Fibroblast of mammary gland (primary cell): ENCODE measurements at regions not wholly inside any gene's neighbourhood (a gene's known extent, or its start where the extent isn't known, plus 50 kb on each side); places are given as distances from the start of the nearest gene placed in this dataset.

Source experiments
- DNase-seq: peaks from one replicate; pipeline ENCODE4 v3.0.0-alpha.2; 2010; ENCODE audit warnings: low read depth
- H3K4me3 ChIP-seq: 2 replicates; pipeline ENCODE4 v1.5.1; 2011; ENCODE audit warnings: low read depth, mild to moderate bottlenecking, low read length, moderate library complexity; ENCODE audit not compliant: control insufficient read depth
- CTCF ChIP-seq: conservative IDR thresholded peaks from 2 replicates; pipeline ENCODE4 v1.5.1; 2011; ENCODE audit warnings: low read depth, low read length, inconsistent platforms; ENCODE audit not compliant: control insufficient read depth, insufficient read depth

DNA sequence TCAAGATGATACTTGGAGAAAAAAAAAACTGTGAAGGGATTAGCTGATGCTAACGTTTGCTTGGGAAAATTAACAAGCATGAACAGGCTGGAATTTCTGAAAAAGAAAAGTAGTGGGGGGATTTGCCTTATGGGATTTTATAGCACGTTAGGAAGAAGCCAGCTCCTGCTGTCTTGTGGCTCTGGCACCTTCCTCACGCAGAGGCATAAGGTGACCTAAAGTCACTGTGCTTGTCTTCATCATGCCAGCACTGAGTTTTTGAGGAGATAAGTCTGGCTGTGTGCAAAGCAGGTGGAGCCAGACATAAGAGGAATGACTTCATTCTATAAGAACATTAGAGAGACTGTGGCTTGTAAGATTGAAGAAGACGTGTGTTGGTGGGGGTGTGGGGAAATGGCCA, 94.4 kb upstream of the MAP1B start:
- no peak overlapping the region for H3K4me3 ChIP-seq
- TF ChIP-seq CTCF: no peak
- DNase-seq: no peak

DNA sequence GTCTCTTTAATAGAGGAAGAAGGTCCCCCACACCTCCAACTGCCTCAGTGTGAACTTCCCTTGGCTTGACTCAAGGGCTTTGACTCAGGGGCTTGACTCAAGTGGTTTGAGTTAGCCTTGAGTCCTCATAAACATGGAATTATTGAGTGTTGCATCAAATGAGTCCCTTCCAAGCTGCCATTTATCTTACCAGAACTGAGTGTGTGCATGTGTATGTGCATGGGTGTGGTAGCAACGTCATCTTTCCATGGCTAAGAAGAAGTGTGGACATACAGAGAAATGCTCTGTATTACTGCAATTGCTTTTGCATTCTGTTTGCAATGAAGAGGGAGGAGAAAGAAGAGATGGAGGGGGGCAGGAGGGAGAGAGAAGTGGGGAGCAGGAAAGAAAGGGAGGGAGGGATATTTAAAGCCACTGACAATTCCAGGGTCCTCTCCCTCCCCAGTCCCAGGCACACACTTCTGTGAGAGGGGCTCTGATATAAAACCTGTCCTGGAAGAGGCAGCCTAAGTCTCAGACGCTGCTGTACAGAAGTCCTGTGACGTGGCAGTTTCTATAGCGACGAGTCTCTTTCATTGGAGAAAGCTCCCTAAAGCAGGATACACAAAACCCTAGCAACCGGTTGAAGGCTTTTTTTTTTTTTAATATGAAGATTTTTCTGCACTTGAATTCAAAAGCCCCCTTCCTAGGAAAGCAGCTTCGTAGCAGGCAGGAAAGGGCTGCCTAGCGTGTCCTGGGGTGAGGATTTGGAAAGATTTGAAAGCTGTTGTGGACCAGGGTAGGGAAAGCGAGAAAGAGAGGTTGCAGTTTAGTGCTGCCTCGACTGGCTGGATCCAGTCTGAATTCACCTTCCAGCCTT, 93.3 kb upstream of the MAP1B start:
- H3K4me3 ChIP-seq: no peak overlapping the region
- DNase-seq: peak; percentile 54
- TF ChIP-seq CTCF: no peak

- no peak for TF ChIP-seq CTCF
- no peak overlapping the region for H3K4me3 ChIP-seq
- DNase-seq: peak; percentile 87
These were observed 92.1 kb upstream of the MAP1B start for GRCh38 chr5:72015103-72015548.

- no peak overlapping the region for H3K4me3 ChIP-seq
- TF ChIP-seq CTCF: peak; percentile 99
- peak; percentile 73 for DNase-seq
These were observed 89.0 kb upstream of the MAP1B start for GRCh38 chr5:72018143-72018803.

GRCh38 chr5:72020161-72020983, 86.9 kb upstream of the MAP1B start:
- no peak for DNase-seq
- no peak for TF ChIP-seq CTCF
- no peak overlapping the region for H3K4me3 ChIP-seq

DNA sequence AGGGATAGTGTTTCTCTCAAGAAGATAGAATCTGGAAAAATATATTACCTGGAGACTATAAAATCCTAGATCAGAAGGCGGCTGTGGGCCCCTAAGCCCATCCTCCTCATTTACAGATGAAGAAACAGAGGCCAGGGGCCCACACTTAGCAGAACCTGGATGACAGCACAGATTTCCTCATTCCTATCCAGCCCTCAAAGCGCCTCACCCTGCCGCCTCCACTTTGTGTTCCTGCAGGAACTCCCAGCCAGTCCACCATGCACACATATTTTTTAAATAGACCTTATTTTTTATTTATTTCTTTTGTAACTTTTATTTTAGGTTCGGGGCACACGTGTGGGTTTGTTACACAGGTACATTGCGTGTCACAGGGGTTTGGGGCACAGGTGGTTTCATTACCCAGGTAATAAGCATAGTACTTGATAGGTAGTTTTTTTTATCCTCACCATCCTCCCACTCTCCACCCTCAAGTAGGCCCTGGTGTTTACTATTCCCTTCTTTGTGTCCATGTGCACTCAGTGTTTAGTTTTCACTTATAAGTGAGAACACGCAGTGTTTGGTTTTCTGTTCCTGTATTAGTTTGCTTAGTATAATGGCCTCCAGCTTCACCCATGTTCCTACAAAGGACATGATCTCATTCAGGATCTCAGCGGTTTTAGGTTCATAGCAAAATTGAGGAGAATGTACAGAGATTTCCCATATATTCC, 85.5 kb upstream of the MAP1B start:
- no peak overlapping the region for H3K4me3 ChIP-seq
- DNase-seq: no peak
- no peak for TF ChIP-seq CTCF
